Upper lobe of right lung (tissue), 1 donor: ENCODE measurements at regions not wholly inside any gene's neighbourhood (a gene's known extent, or its start where the extent isn't known, plus 50 kb on each side); places are given as distances from the start of the nearest gene placed in this dataset.

Source experiments
- ATAC-seq: fragments of 200-7000 bp; cut with Tn5 transposase; one replicate; pipeline ENCODE4 v1.9.1; 2020; ENCODE audit warnings: mild to moderate bottlenecking, moderate library complexity
- DNase-seq: peaks from one replicate; pipeline ENCODE4 v3.0.0-alpha.2; 2020
- H3K27ac ChIP-seq: fragments of 200-600 bp; one replicate; pipeline ENCODE4 v1.8.0; 2022
- H3K27me3 ChIP-seq: fragments of 200-600 bp; one replicate; pipeline ENCODE4 v1.8.0; 2022; ENCODE audit warnings: mild to moderate bottlenecking
- H3K36me3 ChIP-seq: fragments of 200-600 bp; one replicate; pipeline ENCODE4 v1.8.0; 2022
- H3K4me1 ChIP-seq: fragments of 200-600 bp; one replicate; pipeline ENCODE4 v1.8.0; 2022
- H3K4me3 ChIP-seq: fragments of 200-600 bp; one replicate; pipeline ENCODE4 v1.8.0; 2022; ENCODE audit warnings: mild to moderate bottlenecking
- H3K9me3 ChIP-seq: fragments of 200-600 bp; one replicate; pipeline ENCODE4 v1.8.0; 2022
- CTCF ChIP-seq: fragments of 200-600 bp; IDR thresholded peaks from one replicate; pipeline ENCODE4 v1.8.0; 2022; ENCODE audit warnings: antibody characterized with exemption
- intact Hi-C: fragments of 100-400 bp; cut with DNase I; formaldehyde crosslinking; loops from one replicate; pipeline ENCODE4 v1.11.0; 2022
- donor health status: DM: no; HTN: yes; CAD: no; lungs with severe emphysema.

- no peaks in the 10 kb centered on the region for H3K9me3 ChIP-seq
- H3K36me3 ChIP-seq, result no peaks in the 10 kb centered on the region
- no peak for TF ChIP-seq CTCF
- no peak overlapping the region for H3K4me3 ChIP-seq
- intact Hi-C loops, result no loop called here
- ATAC-seq, result no peak
- H3K27ac ChIP-seq, result no peak overlapping the region
- no peak for DNase-seq
- no peaks in the 10 kb centered on the region for H3K4me1 ChIP-seq
- no peaks in the 10 kb centered on the region for H3K27me3 ChIP-seq
These were observed 209.4 kb downstream of the FOXA2 start for GRCh38 chr20:22374678-22375590.

- intact Hi-C loops, result no loop called here
- no peak overlapping the region for H3K27ac ChIP-seq
- DNase-seq, result no peak
- no peaks in the 10 kb centered on the region for H3K36me3 ChIP-seq
- no peak overlapping the region for H3K4me3 ChIP-seq
- no peaks in the 10 kb centered on the region for H3K27me3 ChIP-seq
- no peak for ATAC-seq
- TF ChIP-seq CTCF, result no peak
- H3K9me3 ChIP-seq, result no peaks in the 10 kb centered on the region
- H3K4me1 ChIP-seq, result no peaks in the 10 kb centered on the region
These were observed 210.3 kb downstream of the FOXA2 start for GRCh38 chr20:22374066-22374465.

GRCh38 chr20:22373164-22373895 is 211.0 kb downstream of the FOXA2 start:
- Histone ChIP-seq H3K36me3 (no peaks in the 10 kb centered on the region), H3K27me3 (no peaks in the 10 kb centered on the region), H3K4me3 (no peak overlapping the region), H3K9me3 (no peaks in the 10 kb centered on the region), H3K27ac (no peak overlapping the region), H3K4me1 (no peaks in the 10 kb centered on the region)
- DNase-seq (no peak), ATAC-seq (peak; percentile 57)
- no peak for TF ChIP-seq CTCF
- intact Hi-C loops, result no loop called here

- H3K4me3 ChIP-seq, result no peak overlapping the region
- no peaks in the 10 kb centered on the region for H3K36me3 ChIP-seq
- no peaks in the 10 kb centered on the region for H3K9me3 ChIP-seq
- ATAC-seq, result peak; percentile 24
- intact Hi-C loops, result no loop called here
- DNase-seq, result no peak
- H3K27ac ChIP-seq, result no peak overlapping the region
- no peaks in the 10 kb centered on the region for H3K4me1 ChIP-seq
- H3K27me3 ChIP-seq, result no peaks in the 10 kb centered on the region
- no peak for TF ChIP-seq CTCF
These were observed 212.5 kb downstream of the FOXA2 start for GRCh38 chr20:22371843-22372242.

DNA sequence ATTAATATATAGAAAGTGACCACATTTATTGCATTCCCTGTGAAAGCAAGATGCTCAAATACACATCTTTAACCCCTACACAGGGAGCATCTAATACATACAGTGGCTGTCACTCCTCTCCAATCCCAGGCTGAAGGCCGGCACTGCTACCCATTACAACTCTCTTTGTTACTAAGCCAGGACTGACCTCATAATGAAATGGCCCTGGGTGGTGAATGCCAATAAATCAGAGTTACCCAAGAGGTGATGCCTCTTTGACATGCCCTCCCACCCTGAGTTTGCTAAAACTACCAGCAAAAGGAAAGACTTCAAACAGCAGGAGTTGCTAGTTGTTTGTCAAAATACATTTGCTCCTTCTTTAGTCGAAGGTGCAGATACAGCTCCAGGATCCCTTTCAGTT is 214.2 kb downstream of the FOXA2 start:
- no peak for ATAC-seq

More for the DNA sequence above, 214.2 kb downstream of the FOXA2 start:
- no peaks in the 10 kb centered on the region for H3K36me3 ChIP-seq
- H3K4me1 ChIP-seq, result no peaks in the 10 kb centered on the region
- H3K27me3 ChIP-seq, result no peaks in the 10 kb centered on the region
- H3K4me3 ChIP-seq, result no peak overlapping the region
- no peak for TF ChIP-seq CTCF
- H3K27ac ChIP-seq, result no peak overlapping the region
- intact Hi-C loops, result no loop called here
- H3K9me3 ChIP-seq, result no peaks in the 10 kb centered on the region
- DNase-seq, result no peak
